ENCODE measurements at regions not wholly inside any gene's neighbourhood (a gene's known extent, or its start where the extent isn't known, plus 50 kb on each side); places are given as distances from the start of the nearest gene placed in this dataset.

- 90% methylated on average over 4 of the region's 5 CpGs for WGBS (ENCODE audit: insufficient coverage)
- no peaks in the 10 kb centered on the region for H3K9me3 ChIP-seq (ENCODE audit: control insufficient read depth, insufficient read depth, low read length)
- no peaks in the 10 kb centered on the region for H3K36me3 ChIP-seq (ENCODE audit: control insufficient read depth, insufficient read depth, low read length)
- H3K4me3 ChIP-seq (ENCODE audit: low read length), result no peak overlapping the region
- no peak for TF ChIP-seq CTCF (IDR thresholded peaks at IDR 0.05)
- H3K9me3 Mint-ChIP-seq, result no peaks in the 10 kb centered on the region
- H3K27ac ChIP-seq (ENCODE audit: low read length), result no peak overlapping the region
- no peaks in the 10 kb centered on the region for H3K36me3 Mint-ChIP-seq
- intact Hi-C loops (cut with micrococcal nuclease), result no loop called here
- H3K4me3 Mint-ChIP-seq, result no peak overlapping the region
- H3K27me3 ChIP-seq (ENCODE audit: control insufficient read depth, insufficient read depth, low read length), result no peaks in the 10 kb centered on the region
- ATAC-seq (no peak), DNase-seq (peak in 1 of 2 donors; percentile 50)
- H3K4me1 ChIP-seq (ENCODE audit: control insufficient read depth, insufficient read depth, low read length), result no peaks in the 10 kb centered on the region
- peaks cover 0 to 7% of the 10 kb centered on the region in 2 donors for H3K27me3 Mint-ChIP-seq (ENCODE audit: low read depth in 2 of 2)
- H3K27ac Mint-ChIP-seq, result no peak overlapping the region
- H3K4me1 Mint-ChIP-seq, result no peaks in the 10 kb centered on the region
Measured at GRCh38 chr3:31377045-31377642, 155.6 kb upstream of the STT3B start.

- no peak overlapping the region for H3K27ac ChIP-seq (ENCODE audit: low read length)
- Mint-ChIP-seq H3K4me3 (no peak overlapping the region), H3K27ac (no peak overlapping the region), H3K4me1 (no peaks in the 10 kb centered on the region), H3K36me3 (no peaks in the 10 kb centered on the region), H3K9me3 (no peaks in the 10 kb centered on the region), H3K27me3 (ENCODE audit: low read depth in 2 of 2) (peaks cover 0 to 5% of the 10 kb centered on the region in 2 donors)
- intact Hi-C loops (cut with micrococcal nuclease), result no loop called here
- no peaks in the 10 kb centered on the region for H3K36me3 ChIP-seq (ENCODE audit: control insufficient read depth, insufficient read depth, low read length)
- no peak for TF ChIP-seq CTCF (IDR thresholded peaks at IDR 0.05)
- ATAC-seq, result no peak
- H3K9me3 ChIP-seq (ENCODE audit: control insufficient read depth, insufficient read depth, low read length), result no peaks in the 10 kb centered on the region
- DNase-seq, result no peak
- no peaks in the 10 kb centered on the region for H3K27me3 ChIP-seq (ENCODE audit: control insufficient read depth, insufficient read depth, low read length)
- WGBS (ENCODE audit: insufficient coverage), result 91% methylated on average over 1 of the region's 1 CpG
- no peaks in the 10 kb centered on the region for H3K4me1 ChIP-seq (ENCODE audit: control insufficient read depth, insufficient read depth, low read length)
- no peak overlapping the region for H3K4me3 ChIP-seq (ENCODE audit: low read length)
Measured at GRCh38 chr3:31378231-31378630, 154.5 kb upstream of the STT3B start.

GRCh38 chr3:31379598-31379997, 153.1 kb upstream of the STT3B start:
- Mint-ChIP-seq H3K36me3 (no peaks in the 10 kb centered on the region), H3K9me3 (no peaks in the 10 kb centered on the region), H3K4me3 (no peak overlapping the region), H3K27me3 (ENCODE audit: low read depth in 2 of 2) (peaks cover 0 to 5% of the 10 kb centered on the region in 2 donors), H3K27ac (no peak overlapping the region), H3K4me1 (no peaks in the 10 kb centered on the region)
- no peaks in the 10 kb centered on the region for H3K27me3 ChIP-seq (ENCODE audit: control insufficient read depth, insufficient read depth, low read length)
- intact Hi-C loops (cut with micrococcal nuclease), result no loop called here
- H3K4me1 ChIP-seq (ENCODE audit: control insufficient read depth, insufficient read depth, low read length), result no peaks in the 10 kb centered on the region
- 100% methylated on average over 2 of the region's 2 CpGs for WGBS (ENCODE audit: insufficient coverage)
- H3K9me3 ChIP-seq (ENCODE audit: control insufficient read depth, insufficient read depth, low read length), result no peaks in the 10 kb centered on the region
- no peak overlapping the region for H3K27ac ChIP-seq (ENCODE audit: low read length)
- DNase-seq (no peak), ATAC-seq (no peak)
- no peak overlapping the region for H3K4me3 ChIP-seq (ENCODE audit: low read length)
- H3K36me3 ChIP-seq (ENCODE audit: control insufficient read depth, insufficient read depth, low read length), result no peaks in the 10 kb centered on the region
- TF ChIP-seq CTCF (IDR thresholded peaks at IDR 0.05), result no peak

GRCh38 chr3:31382856-31383255, 149.9 kb upstream of the STT3B start:
- H3K27me3 ChIP-seq (ENCODE audit: control insufficient read depth, insufficient read depth, low read length), result no peaks in the 10 kb centered on the region
- no peak for TF ChIP-seq CTCF (IDR thresholded peaks at IDR 0.05)
- DNase-seq (no peak), ATAC-seq (no peak)
- H3K9me3 Mint-ChIP-seq, result peaks cover 0 to 2% of the 10 kb centered on the region in 2 donors
- peaks cover 4% of the 10 kb centered on the region for H3K9me3 ChIP-seq (ENCODE audit: control insufficient read depth, insufficient read depth, low read length)
- no peaks in the 10 kb centered on the region for H3K36me3 ChIP-seq (ENCODE audit: control insufficient read depth, insufficient read depth, low read length)
- peaks cover 0 to 5% of the 10 kb centered on the region in 2 donors for H3K27me3 Mint-ChIP-seq (ENCODE audit: low read depth in 2 of 2)
- H3K27ac ChIP-seq (ENCODE audit: low read length), result no peak overlapping the region
- no peaks in the 10 kb centered on the region for H3K36me3 Mint-ChIP-seq
- H3K27ac Mint-ChIP-seq, result no peak overlapping the region
- H3K4me3 ChIP-seq (ENCODE audit: low read length), result no peak overlapping the region
- no peak overlapping the region for H3K4me3 Mint-ChIP-seq
- H3K4me1 Mint-ChIP-seq, result no peaks in the 10 kb centered on the region
- intact Hi-C loops (cut with micrococcal nuclease), result no loop called here
- 83% methylated on average over 1 of the region's 1 CpG for WGBS (ENCODE audit: insufficient coverage)
- H3K4me1 ChIP-seq (ENCODE audit: control insufficient read depth, insufficient read depth, low read length), result no peaks in the 10 kb centered on the region
